OCI-LY3 (cell line): ENCODE measurements at regions not wholly inside any gene's neighbourhood (a gene's known extent, or its start where the extent isn't known, plus 50 kb on each side); places are given as distances from the start of the nearest gene placed in this dataset.
"Not testable (repeated sequence)": the region's sequence is repeated elsewhere in the genome, so short reads cannot be mapped to it uniquely, and the experiment has no call there.

Experiments
- H2AFZ ChIP-seq: fragments of 200-600, 300-600 bp; shearing (Covaris generic); 2 replicates; pipeline ENCODE4 v1.6.0; 2014; ENCODE audit warnings: antibody characterized with exemption, low read depth, low read length
- H3K27ac ChIP-seq: fragments of 200-600, 300-600 bp; sonication (generic); 2 replicates; pipeline ENCODE4 v1.5.1; 2014; ENCODE audit warnings: mild to moderate bottlenecking, low read length, moderate library complexity, mixed read lengths
- H3K27me3 ChIP-seq: fragments of 200-600, 300-600 bp; sonication (generic); 2 replicates; pipeline ENCODE4 v1.6.1; 2014; ENCODE audit warnings: low read depth, low read length, mixed read lengths
- H3K36me3 ChIP-seq: fragments of 200-600, 300-600 bp; sonication (generic); replicated peaks from 2 replicates; pipeline ENCODE3; 2014; ENCODE audit warnings: low read depth, low read length, mixed read lengths
- H3K4me1 ChIP-seq: fragments of 300-600, 200-600 bp; sonication (generic); 2 replicates; pipeline ENCODE4 v1.6.1; 2014; ENCODE audit warnings: low read length, mixed read lengths
- H3K4me2 ChIP-seq: fragments of 200-600, 300-600 bp; sonication (generic); 2 replicates; pipeline ENCODE4 v1.6.1; 2014; ENCODE audit warnings: low read length, mixed read lengths
- H3K4me3 ChIP-seq: fragments of 300-600, 200-600 bp; sonication (generic); 2 replicates; pipeline ENCODE4 v1.5.1; 2014; ENCODE audit warnings: antibody characterized with exemption, mild to moderate bottlenecking, low read length, moderate library complexity
- H3K79me2 ChIP-seq: fragments of 300-600, 200-600 bp; shearing (Covaris generic); 2 replicates; pipeline ENCODE4 v1.6.1; 2014; ENCODE audit warnings: mild to moderate bottlenecking, low read length, mixed read lengths
- H3K9ac ChIP-seq: fragments of 300-600, 200-600 bp; shearing (Covaris generic); 2 replicates; pipeline ENCODE4 v1.6.0; 2014; ENCODE audit warnings: mild to moderate bottlenecking, low read length, moderate library complexity
- H3K9me3 ChIP-seq: fragments of 200-600, 300-600 bp; shearing (Covaris generic); 2 replicates; pipeline ENCODE4 v1.6.1; 2014; ENCODE audit warnings: low read length, mixed read lengths; ENCODE audit not compliant: insufficient read depth
- H4K20me1 ChIP-seq: fragments of 200-600, 300-600 bp; sonication (generic); 2 replicates; pipeline ENCODE4 v1.6.1; 2016; ENCODE audit warnings: low read length, mixed read lengths; ENCODE audit not compliant: insufficient read depth
- CTCF ChIP-seq: fragments of 200-600, 300-600 bp; sonication (generic); IDR thresholded peaks from 2 replicates; pipeline ENCODE4 v1.5.1; 2014; ENCODE audit warnings: antibody characterized with exemption, low read length, low read depth
- EZH2phosphoT487 ChIP-seq: fragments of 200-600 bp; shearing (Covaris generic); IDR thresholded peaks from 2 replicates; pipeline ENCODE4 v1.6.1; 2018; ENCODE audit warnings: antibody characterized with exemption, mixed run types, low read depth

- Histone ChIP-seq H3K9me3 (no peaks in the 10 kb centered on the region), H3K36me3 (no peaks in the 10 kb centered on the region), H3K79me2 (no peaks in the 10 kb centered on the region), H3K4me1 (peaks cover 5% of the 10 kb centered on the region), H3K9ac (no peak overlapping the region), H3K4me3 (no peak overlapping the region), H3K27ac (no peak overlapping the region), H3K27me3 (no peaks in the 10 kb centered on the region), H4K20me1 (no peaks in the 10 kb centered on the region), H2AFZ (no peak overlapping the region), H3K4me2 (no peak overlapping the region)
- TF ChIP-seq EZH2phosphoT487 (no peak), CTCF (no peak)
Measured at GRCh38 chr21:34284666-34285065, 79.1 kb upstream of the KCNE2 start.

- not testable (repeated sequence) for H3K79me2 ChIP-seq, H3K36me3 ChIP-seq, H3K4me3 ChIP-seq, H3K9ac ChIP-seq, H3K9me3 ChIP-seq, H2AFZ ChIP-seq, H3K27me3 ChIP-seq, H3K4me1 ChIP-seq, H3K4me2 ChIP-seq, H3K27ac ChIP-seq, H4K20me1 ChIP-seq
Measured at GRCh38 chr21:34288042-34288441, 75.8 kb upstream of the KCNE2 start.

- H3K9ac ChIP-seq: no peak overlapping the region
- no peaks in the 10 kb centered on the region for H3K27me3 ChIP-seq
- H3K36me3 ChIP-seq: no peaks in the 10 kb centered on the region
- no peak overlapping the region for H2AFZ ChIP-seq
- H3K4me1 ChIP-seq: no peaks in the 10 kb centered on the region
- H3K27ac ChIP-seq: no peak overlapping the region
- no peaks in the 10 kb centered on the region for H3K79me2 ChIP-seq
- TF ChIP-seq CTCF (no peak), EZH2phosphoT487 (no peak)
- H3K4me3 ChIP-seq: no peak overlapping the region
- H3K4me2 ChIP-seq: no peak overlapping the region
- no peaks in the 10 kb centered on the region for H3K9me3 ChIP-seq
- no peaks in the 10 kb centered on the region for H4K20me1 ChIP-seq
Measured at GRCh38 chr21:34289856-34290255, 74.0 kb upstream of the KCNE2 start.

GRCh38 chr21:34296878-34297277 is 66.9 kb upstream of the KCNE2 start:
- H3K27ac ChIP-seq: no peak overlapping the region
- H3K9ac ChIP-seq: no peak overlapping the region
- H3K79me2 ChIP-seq: no peaks in the 10 kb centered on the region
- H3K36me3 ChIP-seq: no peaks in the 10 kb centered on the region
- no peaks in the 10 kb centered on the region for H3K27me3 ChIP-seq
- no peak overlapping the region for H3K4me2 ChIP-seq
- H3K4me1 ChIP-seq: no peaks in the 10 kb centered on the region
- no peak for TF ChIP-seq CTCF
- TF ChIP-seq EZH2phosphoT487: no peak
- H4K20me1 ChIP-seq: no peaks in the 10 kb centered on the region
- no peaks in the 10 kb centered on the region for H3K9me3 ChIP-seq
- H2AFZ ChIP-seq: no peak overlapping the region
- no peak overlapping the region for H3K4me3 ChIP-seq
